A204.1 (cell line): ENCODE measurements at regions not wholly inside any gene's neighbourhood (a gene's known extent, or its start where the extent isn't known, plus 50 kb on each side); places are given as distances from the start of the nearest gene placed in this dataset.

ENCODE experiments used
- FAIRE-seq: peaks from 2 replicates; lab custom pipeline; 2012; peaks lifted over from hg19 to GRCh38; lab: Jason Lieb, UNC

DNA sequence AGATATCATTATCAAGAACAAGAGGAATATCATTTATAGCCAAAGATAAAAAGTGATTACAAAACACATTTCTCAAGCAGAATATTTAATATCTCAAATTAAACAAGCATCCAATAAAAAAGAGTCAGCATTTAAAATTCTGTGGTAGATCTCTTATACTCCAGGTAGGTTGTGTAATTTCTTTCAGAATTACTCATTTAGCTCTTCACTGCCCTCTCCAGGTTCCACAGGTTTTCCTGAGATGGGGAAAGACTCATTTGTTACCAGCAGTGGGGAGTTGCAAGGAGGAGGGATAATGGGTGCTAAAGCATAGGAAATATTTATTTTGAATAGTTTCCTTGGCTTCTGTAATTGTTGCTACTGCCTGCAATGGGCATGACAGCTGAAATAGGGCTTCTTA is 83.1 kb upstream of the RASGRP1 start:
- FAIRE-seq: no peak

DNA sequence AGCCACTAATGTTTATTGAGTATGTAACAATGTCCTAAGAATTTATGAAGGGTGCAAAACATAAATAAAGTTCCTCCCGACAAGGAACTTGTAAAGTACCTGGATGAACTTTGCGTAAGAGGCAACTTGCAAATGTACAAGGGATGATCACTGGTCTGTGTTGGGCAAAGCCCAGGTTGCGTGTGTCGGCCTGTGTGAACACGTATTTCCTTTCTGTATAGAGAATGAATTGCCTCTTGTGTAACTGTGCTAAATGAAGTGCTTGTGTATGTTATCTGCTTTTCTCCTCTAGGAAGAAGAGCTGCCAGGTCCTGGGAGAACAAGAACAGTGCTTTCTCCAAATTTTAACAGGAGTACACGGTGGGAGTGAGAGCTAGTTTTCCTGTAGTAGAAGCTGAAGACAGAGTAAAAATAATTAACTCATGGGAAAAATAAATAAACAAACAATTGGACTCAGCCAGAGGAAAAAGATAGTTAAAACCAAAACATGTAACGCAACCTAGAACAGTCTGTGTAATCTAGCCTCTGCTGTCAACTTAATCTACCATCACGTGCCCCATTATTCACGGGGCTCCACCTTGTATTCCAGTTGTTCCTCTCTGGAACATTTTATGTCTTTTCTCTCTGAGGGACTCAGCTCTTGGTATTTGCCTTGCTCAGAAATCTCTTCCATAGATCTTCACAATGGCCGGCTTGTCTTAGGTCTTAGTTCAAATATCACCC is 83.7 kb upstream of the RASGRP1 start:
- FAIRE-seq: no peak

DNA sequence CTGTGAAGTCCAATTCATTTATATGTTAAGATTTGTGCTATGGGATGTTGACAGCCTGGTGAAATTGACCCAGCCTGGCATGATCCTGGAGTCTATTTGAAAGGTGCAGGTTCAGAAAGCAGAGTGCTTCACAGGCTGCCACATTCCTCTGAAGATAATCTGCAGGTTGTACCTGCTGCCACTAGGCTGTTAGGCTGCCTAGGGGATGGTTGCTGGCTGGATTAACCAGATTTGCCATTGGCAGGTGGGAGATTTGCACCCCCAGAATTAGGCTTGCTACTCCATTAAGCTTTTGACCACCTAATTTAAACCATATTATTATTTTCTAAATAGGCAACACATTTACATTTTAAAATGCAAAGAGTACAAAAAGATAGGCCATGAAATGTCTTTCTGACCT is 85.8 kb upstream of the RASGRP1 start:
- no peak for FAIRE-seq

DNA sequence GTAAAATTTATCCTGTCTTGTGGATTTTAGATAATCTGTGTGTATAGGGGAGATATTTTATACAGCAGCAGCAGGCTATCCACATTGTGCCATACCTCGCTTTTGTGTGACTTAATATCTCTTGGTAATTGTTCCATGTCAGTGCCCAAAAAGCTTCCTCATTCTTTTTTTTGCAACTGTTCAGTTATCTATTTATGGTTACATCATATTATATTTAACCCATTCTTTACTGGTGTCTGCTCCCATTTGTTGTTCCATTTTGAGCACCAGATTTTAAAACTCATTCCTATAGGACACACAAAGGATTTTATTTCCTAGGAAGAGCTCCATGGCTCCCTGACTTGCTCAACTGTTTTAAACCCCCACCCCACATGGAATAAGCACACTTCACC is 86.3 kb upstream of the RASGRP1 start:
- no peak for FAIRE-seq

DNA sequence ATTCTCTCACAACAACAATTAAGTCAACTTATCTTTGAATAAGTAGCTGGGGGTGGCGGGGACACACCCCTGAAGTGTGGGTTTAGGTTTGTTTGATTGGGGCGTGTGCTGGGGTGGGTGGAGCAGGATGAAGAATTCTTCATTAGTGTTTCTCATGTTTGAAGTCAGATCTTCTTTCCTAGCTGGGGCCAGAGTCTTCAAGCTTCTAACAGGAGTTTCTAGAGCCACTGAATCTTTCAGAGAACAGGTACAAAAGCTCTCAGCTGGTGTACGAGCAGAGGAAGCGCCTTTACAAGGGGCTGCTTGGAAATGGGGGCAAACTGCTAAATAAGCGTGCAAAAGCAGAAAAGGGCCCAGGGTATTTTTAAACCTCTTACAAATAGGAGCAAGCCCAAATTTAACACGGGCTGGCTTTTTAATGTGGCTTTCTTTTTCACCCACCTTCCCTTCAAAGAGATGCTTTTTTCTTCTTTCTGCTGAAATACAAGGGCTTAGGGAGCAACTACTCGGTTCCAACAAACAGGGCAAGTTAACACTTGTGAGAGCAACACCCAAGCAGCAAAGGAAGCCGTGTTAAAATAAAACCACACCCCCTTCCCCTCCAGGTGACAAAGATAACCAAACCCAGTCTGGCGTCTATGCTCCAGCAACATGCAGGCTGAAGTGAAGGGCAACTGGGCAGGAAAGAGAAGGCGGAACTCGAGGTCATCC is 86.9 kb upstream of the RASGRP1 start:
- no peak for FAIRE-seq

DNA sequence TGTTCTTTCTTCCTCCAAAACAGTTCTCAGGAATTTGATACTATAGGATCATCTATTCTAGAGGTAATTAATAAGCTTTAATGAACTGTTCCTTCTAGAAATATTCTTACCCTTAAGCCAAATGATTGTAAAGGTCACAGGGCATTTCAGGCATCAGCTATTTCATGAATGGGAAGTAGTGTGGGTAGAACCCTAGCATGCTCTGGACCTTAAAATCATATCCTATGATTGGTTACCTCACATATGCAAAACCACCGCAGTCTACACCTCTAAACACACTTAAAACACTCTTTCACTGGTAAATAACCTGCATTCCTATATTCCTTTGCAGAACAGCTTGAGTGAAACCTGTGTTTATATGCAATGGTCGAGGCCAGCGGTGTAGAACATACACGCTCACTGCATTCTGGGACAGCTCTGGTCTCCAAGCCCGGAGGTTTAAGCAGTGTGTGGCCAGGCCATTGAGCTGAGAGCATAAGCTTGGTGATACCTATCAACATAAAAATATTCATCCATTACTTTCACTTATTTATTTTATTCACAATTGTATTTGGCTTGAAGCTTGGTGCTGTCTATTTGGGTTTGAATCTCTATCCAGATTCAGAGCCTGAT is 87.7 kb upstream of the RASGRP1 start:
- no peak for FAIRE-seq

DNA sequence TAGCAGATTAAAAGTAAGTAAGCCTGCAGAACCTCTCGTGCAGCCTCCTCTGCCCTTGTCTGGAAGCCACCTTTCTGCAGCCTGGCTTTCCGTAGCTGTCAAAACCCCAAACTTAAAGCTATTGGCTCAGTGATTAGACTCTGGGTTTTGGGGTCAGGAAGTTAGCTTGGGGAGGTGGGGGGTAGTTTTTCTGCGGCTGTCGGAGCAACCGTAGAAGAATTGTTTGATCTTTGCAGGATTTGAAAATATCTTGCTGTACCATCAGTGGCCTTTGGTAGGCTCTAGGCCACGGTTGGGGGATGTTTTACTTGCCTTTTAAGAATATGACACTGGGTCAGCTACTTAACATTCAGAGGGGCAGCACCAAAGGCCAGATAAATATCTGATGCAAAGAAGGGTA is 88.4 kb upstream of the RASGRP1 start:
- no peak for FAIRE-seq

DNA sequence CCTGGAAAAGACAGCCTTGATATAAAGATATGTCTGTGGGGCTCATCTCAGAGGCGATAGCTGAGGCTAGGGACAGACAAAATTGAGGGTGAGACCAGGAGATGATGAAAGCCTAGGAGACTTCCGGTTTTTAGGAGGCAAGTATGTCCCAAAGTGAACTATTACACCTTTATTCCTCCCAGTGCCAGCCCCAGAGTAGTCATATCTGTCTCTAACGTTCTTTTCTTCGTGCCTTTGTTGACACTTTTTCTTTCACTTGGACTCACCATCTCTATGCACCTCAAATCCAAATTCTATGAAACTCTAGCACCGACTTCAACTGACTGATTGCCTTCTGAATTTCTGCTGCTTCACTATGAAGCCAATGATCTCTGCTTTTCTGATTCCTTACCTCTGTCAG is 93.8 kb upstream of the RASGRP1 start:
- FAIRE-seq: no peak

DNA sequence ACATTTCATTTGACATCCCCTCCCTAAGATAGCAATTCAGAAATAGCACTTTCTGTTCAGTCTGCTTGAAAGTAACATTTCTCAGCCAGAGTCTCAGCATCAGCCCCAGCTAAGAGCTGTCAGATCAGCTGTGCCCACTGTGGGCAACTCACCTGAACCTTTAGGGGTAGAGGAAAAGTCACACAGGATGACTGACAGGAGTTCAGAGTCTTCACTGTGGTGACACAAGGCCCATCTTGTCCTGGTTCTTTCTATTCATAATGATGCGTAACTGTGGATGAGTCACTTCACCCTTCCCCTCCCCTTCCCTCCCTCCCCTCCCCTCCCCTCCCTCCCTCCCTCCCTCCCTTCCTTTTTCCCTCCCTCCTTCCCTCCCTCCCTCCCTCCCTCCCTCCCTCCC is 96.1 kb upstream of the RASGRP1 start:
- no peak for FAIRE-seq

DNA sequence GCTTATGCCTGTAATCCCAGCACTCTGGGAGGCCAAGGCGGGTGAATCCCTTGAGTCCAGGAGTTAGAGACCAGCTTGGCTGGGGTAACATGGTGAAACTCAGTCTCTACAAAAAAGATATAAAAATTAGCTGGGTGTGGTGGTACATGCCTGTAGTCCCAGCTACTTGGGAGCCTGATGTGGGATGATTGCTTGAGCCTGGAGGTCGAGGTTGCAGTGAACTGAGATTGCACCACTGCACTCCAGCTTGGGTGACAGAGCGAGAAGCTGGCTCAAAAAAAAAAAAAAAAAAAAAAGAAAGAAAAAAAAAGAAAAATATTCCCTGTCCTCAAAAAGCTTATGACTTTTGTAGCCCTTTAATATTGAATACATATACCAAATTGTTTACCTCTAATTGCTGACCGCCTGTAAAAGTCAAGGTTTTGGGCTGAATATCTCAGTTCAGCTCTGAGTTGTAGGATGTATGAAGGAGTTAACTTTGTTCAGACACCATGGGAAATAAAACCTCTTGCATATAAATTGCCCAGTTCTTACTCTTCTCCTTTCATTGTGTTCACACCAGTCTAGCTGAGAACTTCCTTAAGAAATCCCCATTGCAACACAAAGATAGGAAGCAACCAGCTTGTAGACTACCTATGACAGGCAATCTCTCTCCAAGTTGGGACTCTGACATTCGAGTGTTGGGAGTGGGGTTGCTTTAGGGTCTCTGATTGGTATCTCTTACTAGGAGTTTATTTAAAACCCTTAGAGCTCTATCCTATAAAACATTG is 97.6 kb upstream of the RASGRP1 start:
- no peak for FAIRE-seq

DNA sequence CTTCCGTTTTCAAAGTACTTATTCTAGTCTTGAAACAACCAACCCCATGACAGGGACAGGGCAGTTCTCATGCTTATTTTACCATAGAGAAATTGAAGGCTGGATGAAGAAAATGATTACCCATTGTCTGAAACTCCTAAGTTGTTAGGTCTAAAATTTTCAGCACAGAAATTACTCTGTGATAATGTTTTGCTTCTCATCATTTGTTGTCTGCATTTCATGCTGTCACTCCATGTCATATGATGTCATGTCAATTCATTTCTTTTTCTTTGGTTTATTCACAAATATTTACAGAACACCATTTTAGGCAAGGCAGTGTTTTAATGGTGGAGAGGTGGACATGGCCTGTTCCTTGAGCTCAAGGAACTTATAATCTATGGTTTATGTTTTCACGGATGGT is 98.2 kb upstream of the RASGRP1 start:
- FAIRE-seq: no peak

DNA sequence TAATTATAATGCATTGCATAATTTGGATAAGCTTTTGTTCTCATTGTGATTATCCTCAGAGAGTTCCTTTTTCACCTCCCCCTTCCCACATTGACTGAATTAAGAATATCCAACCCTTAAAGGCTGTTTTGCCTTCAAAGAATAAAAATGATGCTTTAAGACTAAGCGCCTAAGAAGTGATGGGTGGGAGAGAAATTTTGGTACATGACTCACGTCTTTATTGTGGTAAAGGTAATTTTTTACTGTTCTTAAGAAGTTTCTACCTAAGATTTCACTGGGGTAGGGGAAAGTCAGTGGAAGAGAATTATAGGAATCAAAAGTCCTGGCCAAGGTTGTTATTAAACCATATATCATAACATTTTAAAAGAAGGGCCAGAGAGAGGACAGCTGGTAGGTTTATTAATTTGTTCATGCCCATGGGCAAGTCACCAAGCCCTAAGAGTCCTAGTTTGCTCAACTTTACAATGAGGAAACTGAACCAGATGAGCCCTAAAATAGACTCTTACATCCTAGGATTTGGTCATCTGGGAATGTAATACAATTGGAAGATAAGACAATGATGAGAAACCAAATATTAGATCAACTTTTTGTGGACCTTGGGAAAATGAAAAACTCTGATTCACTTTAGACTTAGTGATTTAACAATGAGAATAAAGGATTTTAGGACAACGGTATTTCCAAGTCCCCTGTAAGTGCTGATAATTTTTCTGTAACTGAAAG is 101.1 kb upstream of the RASGRP1 start:
- no peak for FAIRE-seq

DNA sequence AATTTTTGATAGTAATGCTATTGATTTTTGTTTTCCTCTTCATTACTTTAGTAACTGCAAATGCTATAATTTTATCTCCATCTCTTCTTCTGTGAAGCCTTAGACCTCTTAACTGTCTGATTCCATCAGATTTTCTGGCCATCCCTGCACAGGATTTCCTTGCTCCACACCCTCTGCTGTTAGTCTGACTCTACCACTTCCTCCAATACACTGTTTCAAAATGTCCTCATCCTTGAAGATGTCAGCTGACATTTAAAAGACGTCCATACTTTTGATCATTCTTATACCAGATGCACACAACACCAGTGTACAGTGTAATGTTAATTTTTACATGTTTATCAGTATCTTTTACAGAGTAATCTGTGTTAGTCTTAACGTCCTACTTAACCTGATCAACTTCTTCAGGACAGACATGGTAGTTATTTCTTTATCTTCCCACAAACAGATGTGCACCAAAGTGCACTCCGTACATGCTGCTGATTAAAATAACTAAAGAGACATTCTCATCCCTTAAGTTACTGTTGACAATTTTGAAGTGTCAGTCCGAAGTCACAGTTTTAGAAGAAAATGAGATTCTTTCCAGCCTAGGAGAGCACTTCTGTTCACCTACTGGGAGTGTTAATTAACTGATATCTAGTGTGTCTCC is 102.4 kb upstream of the RASGRP1 start:
- no peak for FAIRE-seq

DNA sequence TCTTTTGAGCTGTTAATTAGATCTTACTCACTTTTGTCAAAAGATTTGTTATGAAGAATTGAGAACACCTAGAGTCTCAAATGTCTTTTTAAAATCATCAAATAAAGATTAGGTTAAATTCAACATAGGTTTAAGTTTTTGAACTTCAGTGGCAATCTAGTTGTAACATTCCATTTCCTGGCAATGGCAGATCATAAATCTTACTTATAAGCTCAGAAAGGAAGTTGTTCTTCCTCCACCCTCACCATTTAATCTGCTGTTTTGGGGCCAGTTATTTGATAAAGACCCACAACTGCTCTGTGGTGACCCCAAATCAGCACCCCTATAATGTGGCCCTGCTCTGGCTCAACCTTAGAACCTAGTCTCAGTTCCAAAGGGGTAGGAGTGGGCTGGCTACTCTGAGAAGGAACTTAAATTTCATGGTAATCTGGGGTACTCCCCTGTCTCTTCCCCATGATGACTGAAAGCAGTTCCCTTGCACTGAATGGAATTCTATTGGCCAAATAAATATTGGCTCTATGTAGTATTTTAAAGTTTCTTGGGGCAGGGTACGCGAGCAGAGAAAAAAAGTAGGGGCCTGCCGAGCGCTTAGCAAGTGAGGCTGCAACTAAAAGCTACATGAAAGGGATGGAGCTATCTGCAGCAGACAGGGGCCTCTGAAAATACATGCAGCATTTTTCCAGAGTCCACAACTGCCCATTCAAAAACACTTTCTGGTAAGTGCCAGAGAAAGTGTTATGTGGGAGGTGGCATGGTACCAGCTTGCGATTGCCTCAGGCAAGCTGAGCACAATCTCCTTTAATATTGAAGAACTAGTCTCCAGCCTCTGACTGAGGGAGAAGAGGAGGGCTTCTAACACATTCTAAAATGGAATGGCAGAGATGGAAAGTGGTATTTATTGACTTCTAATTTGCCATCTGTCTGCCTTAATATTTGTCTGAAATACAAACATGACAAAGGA is 103.6 kb upstream of the RASGRP1 start:
- FAIRE-seq: no peak

DNA sequence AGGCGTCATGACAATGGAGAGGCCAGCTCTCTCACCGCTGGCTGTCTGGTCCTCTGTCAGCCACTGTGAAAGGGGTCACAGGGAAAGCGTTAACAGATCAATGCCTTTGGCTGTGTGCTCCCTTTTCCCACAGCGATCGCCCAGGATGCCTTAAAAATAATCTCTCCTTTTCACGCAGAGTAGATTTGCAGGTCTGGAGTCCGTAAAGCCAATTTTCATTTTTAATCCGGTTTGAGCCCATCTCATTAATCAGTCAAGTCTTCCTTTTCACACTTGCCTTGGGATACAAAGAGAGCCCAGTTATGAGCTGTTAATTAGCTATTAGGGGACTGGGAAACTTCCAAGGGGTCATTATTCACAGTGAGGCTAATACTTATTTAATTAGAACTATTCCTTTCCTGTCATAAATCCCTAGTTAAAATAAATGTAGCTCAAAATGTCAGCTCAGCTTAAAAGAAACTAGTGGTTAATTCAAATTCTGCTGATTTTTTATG is 104.3 kb upstream of the RASGRP1 start:
- no peak for FAIRE-seq

DNA sequence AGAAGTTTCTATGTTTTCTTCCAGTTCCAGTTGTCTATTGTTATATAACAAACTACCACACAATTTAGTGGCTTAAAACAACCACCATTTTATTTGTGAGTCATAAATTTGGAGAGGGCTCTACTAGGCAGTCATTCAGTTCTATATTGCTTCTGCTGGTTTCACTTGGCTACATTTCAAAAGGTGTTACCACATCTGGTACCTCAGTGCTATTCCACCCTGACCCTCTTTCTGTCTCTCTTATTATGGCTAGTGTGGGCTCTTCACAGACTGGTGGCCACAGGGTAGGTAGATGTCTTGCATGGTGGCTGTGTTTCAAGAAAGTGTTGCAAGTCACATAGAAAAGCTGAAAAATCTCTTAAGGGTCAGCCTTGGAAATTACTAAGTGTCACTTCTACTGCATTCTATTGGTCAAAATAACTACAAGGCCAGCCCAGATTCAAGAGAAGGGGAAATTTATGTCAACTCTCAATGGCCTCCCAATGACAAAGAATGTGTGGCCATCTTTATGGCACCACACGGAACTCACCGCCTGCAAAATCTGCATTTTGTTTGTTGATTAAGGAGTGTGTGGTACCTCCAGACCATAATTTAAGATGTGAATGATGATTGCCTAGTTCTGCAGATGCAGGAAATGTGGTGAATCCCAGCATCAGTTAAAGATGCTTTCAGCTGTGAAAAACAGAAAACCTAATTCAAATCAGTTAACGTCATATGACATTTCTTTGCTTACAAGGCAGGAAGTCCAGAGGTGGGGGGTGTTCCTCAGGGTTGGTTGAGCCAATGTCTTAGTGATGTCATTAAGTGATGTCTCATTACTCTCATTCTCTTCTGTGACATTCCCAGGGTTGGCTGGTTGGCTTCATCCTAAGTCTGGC is 105.8 kb upstream of the RASGRP1 start:
- no peak for FAIRE-seq

DNA sequence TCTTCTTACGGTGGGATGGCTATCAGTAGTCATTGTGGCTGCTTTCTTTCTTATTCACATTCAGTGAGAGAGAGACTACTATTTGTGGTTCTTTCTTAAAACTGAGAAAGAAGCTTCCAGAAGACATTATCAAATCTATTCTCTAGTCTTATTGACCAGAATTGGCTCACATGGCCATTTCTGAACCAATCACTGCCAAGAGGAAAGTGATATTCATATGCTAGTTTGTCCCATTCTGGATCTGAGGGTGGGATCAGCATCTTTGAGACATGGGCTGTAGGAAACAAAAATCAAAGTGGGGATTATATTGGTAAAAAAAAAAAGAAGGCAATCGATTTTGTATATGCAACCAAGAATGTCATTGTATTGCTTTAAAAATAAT is 106.4 kb upstream of the RASGRP1 start:
- FAIRE-seq: no peak

DNA sequence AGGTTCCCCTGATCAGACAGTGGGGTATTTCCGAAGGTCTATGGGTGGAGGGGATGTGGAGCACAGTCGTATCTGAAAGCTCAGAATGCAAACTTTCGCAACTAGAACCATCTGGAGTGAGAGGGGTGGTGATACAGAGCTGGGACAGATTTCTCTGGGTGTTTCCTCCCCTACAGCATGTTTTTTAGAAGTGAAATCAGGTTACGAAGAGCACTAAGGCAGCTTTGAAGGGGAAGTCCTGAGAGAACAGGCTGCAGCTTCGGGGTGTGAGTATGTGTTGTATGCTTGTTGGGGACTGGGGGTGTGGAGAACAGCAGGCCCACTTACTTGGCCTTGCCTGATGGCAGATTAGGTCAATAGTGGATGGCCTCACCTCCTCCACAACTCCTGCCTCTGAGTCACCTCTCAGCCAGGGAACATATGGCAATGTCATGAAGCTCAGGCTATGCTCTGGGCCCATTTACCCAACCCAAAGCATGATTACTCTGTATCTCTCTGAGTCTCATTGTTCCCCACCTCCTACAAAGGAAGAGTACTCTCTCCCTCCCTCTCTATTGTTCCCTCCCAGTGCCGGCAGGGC is 107.2 kb upstream of the RASGRP1 start:
- FAIRE-seq: no peak

DNA sequence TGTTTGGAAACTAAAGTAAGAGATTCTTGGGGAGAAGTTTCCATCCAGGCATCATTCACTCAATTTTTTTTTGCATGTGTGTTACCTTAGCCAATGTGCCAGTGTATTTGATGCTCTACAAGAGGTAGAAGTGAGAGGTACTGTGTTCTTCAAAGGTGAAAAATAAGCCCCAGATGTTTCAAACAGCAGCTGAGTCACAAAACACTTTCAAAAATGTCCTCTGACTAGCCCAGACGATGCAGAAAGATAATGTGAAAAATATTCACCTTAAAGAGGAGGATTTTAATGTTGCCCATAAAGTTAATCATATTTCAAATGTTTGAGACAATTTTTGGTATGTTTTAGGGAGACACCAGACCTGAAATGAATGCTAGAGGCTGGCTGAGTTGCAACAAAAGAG is 107.7 kb upstream of the RASGRP1 start:
- no peak for FAIRE-seq
